ENCODE measurements at regions not wholly inside any gene's neighbourhood (a gene's known extent, or its start where the extent isn't known, plus 50 kb on each side); places are given as distances from the start of the nearest gene placed in this dataset.

DNA sequence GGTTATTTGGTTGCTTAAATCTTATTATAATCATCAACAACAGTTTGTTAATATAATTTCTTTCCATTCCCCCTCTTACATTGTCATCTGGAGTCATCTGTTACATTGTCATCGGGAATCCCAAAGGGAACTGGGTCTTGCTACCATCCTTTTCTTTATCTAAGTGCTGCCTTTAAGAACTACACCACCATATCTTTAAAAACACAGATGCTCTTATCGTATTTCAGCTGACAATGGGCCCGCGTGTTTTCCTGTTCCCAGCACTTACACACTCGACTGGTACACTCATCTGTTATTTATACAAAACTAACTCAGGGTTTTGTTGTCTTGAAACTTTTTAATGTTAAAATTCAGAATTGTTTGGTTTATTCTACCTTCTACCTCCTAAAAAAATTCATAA lies 256.2 kb upstream of the MGMT start:
- TF ChIP-seq, protein P1, sequence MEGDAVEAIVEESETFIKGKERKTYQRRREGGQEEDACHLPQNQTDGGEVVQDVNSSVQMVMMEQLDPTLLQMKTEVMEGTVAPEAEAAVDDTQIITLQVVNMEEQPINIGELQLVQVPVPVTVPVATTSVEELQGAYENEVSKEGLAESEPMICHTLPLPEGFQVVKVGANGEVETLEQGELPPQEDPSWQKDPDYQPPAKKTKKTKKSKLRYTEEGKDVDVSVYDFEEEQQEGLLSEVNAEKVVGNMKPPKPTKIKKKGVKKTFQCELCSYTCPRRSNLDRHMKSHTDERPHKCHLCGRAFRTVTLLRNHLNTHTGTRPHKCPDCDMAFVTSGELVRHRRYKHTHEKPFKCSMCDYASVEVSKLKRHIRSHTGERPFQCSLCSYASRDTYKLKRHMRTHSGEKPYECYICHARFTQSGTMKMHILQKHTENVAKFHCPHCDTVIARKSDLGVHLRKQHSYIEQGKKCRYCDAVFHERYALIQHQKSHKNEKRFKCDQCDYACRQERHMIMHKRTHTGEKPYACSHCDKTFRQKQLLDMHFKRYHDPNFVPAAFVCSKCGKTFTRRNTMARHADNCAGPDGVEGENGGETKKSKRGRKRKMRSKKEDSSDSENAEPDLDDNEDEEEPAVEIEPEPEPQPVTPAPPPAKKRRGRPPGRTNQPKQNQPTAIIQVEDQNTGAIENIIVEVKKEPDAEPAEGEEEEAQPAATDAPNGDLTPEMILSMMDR (conservative IDR thresholded peaks at IDR 0.05 in 1 of 2, IDR thresholded peaks at IDR 0.05 in 1 of 2; ENCODE audit: extremely low read depth in 1 of 2, insufficient read depth in 1 of 2, low read depth in 1 of 2, low read length in 2 of 2), result no peak
- TF ChIP-seq EZH2 (IDR thresholded peaks at IDR 0.05; ENCODE audit: borderline replicate concordance, low read length), result no peak

Data from mammary epithelial cell (primary cell).